GM23338 (cell line): ENCODE measurements at regions not wholly inside any gene's neighbourhood (a gene's known extent, or its start where the extent isn't known, plus 50 kb on each side); places are given as distances from the start of the nearest gene placed in this dataset.

ENCODE experiments used
- ATAC-seq: fragments of 200-7000 bp; cut with Tn5 transposase; 3 replicates; pipeline ENCODE4 v1.9.1; 2020
- DNase-seq: peaks from one replicate; pipeline ENCODE4 v3.0.0-alpha.2; 2015; ENCODE audit warnings: low spot score
- H2AFZ ChIP-seq: fragments of 200-600 bp; sonication (generic); 2 replicates; pipeline ENCODE4 v1.8.0; 2016; ENCODE audit warnings: antibody characterized with exemption, mild to moderate bottlenecking, moderate library complexity
- H3F3A ChIP-seq: fragments of 200-600 bp; sonication (generic); replicated peaks from 2 replicates; pipeline ENCODE4 v1.8.0; 2017; ENCODE audit warnings: antibody characterized with exemption, mixed run types, low read depth
- H3K27ac ChIP-seq: fragments of 200-600 bp; sonication (generic); 2 replicates; pipeline ENCODE4 v1.6.1; 2016; ENCODE audit warnings: low read depth
- H3K27me3 ChIP-seq: fragments of 200-600 bp; sonication (generic); 2 replicates; pipeline ENCODE4 v1.8.0; 2016; ENCODE audit warnings: mild to moderate bottlenecking, mixed run types, moderate library complexity; ENCODE audit not compliant: insufficient read depth
- H3K36me3 ChIP-seq: fragments of 200-600 bp; sonication (generic); 2 replicates; pipeline ENCODE4 v1.8.0; 2016; ENCODE audit warnings: mild to moderate bottlenecking; ENCODE audit not compliant: insufficient read depth
- H3K4me1 ChIP-seq: fragments of 200-600 bp; sonication (generic); 2 replicates; pipeline ENCODE4 v1.8.0; 2016; ENCODE audit warnings: mild to moderate bottlenecking, moderate library complexity; ENCODE audit not compliant: insufficient read depth
- H3K4me2 ChIP-seq: fragments of 200-600 bp; sonication (generic); 2 replicates; pipeline ENCODE4 v1.7.1; 2017; ENCODE audit warnings: mixed run types
- H3K4me3 ChIP-seq: fragments of 200-600 bp; sonication (generic); 2 replicates; pipeline ENCODE4 v1.6.1; 2016; ENCODE audit warnings: mixed run types
- H3K79me2 ChIP-seq: fragments of 200-600 bp; sonication (generic); replicated peaks from 2 replicates; pipeline ENCODE4 v1.8.0; 2017; ENCODE audit warnings: mild to moderate bottlenecking; ENCODE audit not compliant: insufficient read depth
- H3K9me2 ChIP-seq: fragments of 200-600 bp; sonication (generic); 2 replicates; pipeline ENCODE4 v1.8.0; 2017; ENCODE audit not compliant: insufficient read depth
- H4K20me1 ChIP-seq: fragments of 200-600 bp; sonication (generic); replicated peaks from 2 replicates; pipeline ENCODE4 v1.8.0; 2017; ENCODE audit warnings: mild to moderate bottlenecking; ENCODE audit not compliant: insufficient read depth
- H3K27ac Mint-ChIP-seq: 2 replicates; pipeline ENCODE4 v1.8.0; 2020; ENCODE audit warnings: inconsistent platforms, mild to moderate bottlenecking, moderate library complexity, mixed read lengths
- H3K27me3 Mint-ChIP-seq: 3 replicates; pipeline ENCODE4 v1.8.0; 2022; ENCODE audit warnings: low read depth, mild to moderate bottlenecking, moderate library complexity, mixed read lengths, inconsistent platforms; ENCODE audit not compliant: insufficient read depth, poor library complexity
- H3K36me3 Mint-ChIP-seq: 3 replicates; pipeline ENCODE4 v1.8.0; 2021; ENCODE audit warnings: low read depth, mild to moderate bottlenecking, inconsistent platforms, moderate library complexity, mixed read lengths
- H3K4me1 Mint-ChIP-seq: 3 replicates; pipeline ENCODE4 v1.8.0; 2020; ENCODE audit warnings: mild to moderate bottlenecking, inconsistent platforms, mixed read lengths
- H3K4me3 Mint-ChIP-seq: 3 replicates; pipeline ENCODE4 v1.8.0; 2021; ENCODE audit warnings: moderate library complexity, mild to moderate bottlenecking, inconsistent platforms, mixed read lengths
- H3K9me3 Mint-ChIP-seq: 3 replicates; pipeline ENCODE4 v1.8.0; 2020; ENCODE audit warnings: moderate library complexity, mild to moderate bottlenecking, inconsistent platforms, mixed read lengths
- CREB1 ChIP-seq: fragments of 250-450 bp; sonication (Bioruptor Pico); IDR thresholded peaks from 2 replicates; pipeline ENCODE4 v1.5.0; 2020; ENCODE audit warnings: low read depth, mild to moderate bottlenecking, moderate library complexity
- ETS1 ChIP-seq: IDR thresholded peaks from 2 replicates; pipeline ENCODE4 v1.6.1; 2016; ENCODE audit warnings: antibody characterized with exemption
- EZH2 ChIP-seq: fragments of 200-600 bp; sonication (generic); IDR thresholded peaks from one replicate; pipeline ENCODE4 v1.8.0; 2017; ENCODE audit warnings: antibody characterized with exemption, mild to moderate bottlenecking, low read depth; ENCODE audit not compliant: unreplicated experiment
- EZH2phosphoT487 ChIP-seq: fragments of 200-600 bp; sonication (generic); IDR thresholded peaks from one replicate; pipeline ENCODE4 v1.8.1; 2018; ENCODE audit warnings: antibody characterized with exemption; ENCODE audit not compliant: unreplicated experiment
- JUNB ChIP-seq: IDR thresholded peaks from one replicate; pipeline ENCODE4 v1.6.1; 2016; ENCODE audit warnings: antibody characterized with exemption; ENCODE audit not compliant: unreplicated experiment
- NANOG ChIP-seq: IDR thresholded peaks from 2 replicates; pipeline ENCODE4 v1.6.1; 2016; ENCODE audit warnings: antibody characterized with exemption, borderline replicate concordance
- POLR2AphosphoS5 ChIP-seq: IDR thresholded peaks from 2 replicates; pipeline ENCODE4 v1.6.1; 2016; ENCODE audit warnings: antibody characterized with exemption, low read depth
- STAT1 ChIP-seq: IDR thresholded peaks from one replicate; pipeline ENCODE4 v1.6.1; 2016; ENCODE audit warnings: antibody characterized with exemption; ENCODE audit not compliant: unreplicated experiment
- ZNF114 ChIP-seq: fragments of 250-450 bp; sonication (Bioruptor Pico); IDR thresholded peaks from 2 replicates; pipeline ENCODE4 v1.5.0; 2020; ENCODE audit warnings: mild to moderate bottlenecking, moderate library complexity
- ZNF331 ChIP-seq: fragments of 250-450 bp; sonication (Bioruptor Pico); IDR thresholded peaks from 2 replicates; pipeline ENCODE4 v1.5.0; 2020; ENCODE audit warnings: low read depth, mild to moderate bottlenecking, moderate library complexity
- TF ChIP-seq, protein P1 (sequence below), 2 experiments: fragments of 200-600 bp in 1 of 2; sonication (generic) in 1 of 2; conservative IDR thresholded peaks; 2 replicates each; pipeline versions ENCODE4 v1.5.1 to v1.6.1; 2016 to 2017; ENCODE audit warnings: antibody characterized with exemption in 2 of 2, low read depth in 2 of 2, mild to moderate bottlenecking in 2 of 2, moderate library complexity in 1 of 2
- TF ChIP-seq, protein P2 (sequence below): fragments of 250-450 bp; sonication (Bioruptor Pico); IDR thresholded peaks from 2 replicates; pipeline ENCODE4 v1.5.0; 2020; ENCODE audit warnings: mild to moderate bottlenecking, moderate library complexity
- TF ChIP-seq, protein P3 (sequence below): IDR thresholded peaks from one replicate; pipeline ENCODE4 v1.6.1; 2018; ENCODE audit warnings: antibody characterized with exemption; ENCODE audit not compliant: unreplicated experiment

- H3K4me3 ChIP-seq, result no peak overlapping the region
- no peaks in the 10 kb centered on the region for H3K36me3 ChIP-seq
- H3K9me2 ChIP-seq, result no peaks in the 10 kb centered on the region
- Mint-ChIP-seq H3K9me3 (no peaks in the 10 kb centered on the region), H3K27me3 (no peaks in the 10 kb centered on the region), H3K36me3 (no peaks in the 10 kb centered on the region; the same call in 2 of the 3 replicates), H3K27ac (no peak overlapping the region), H3K4me1 (peaks cover 13% of the 10 kb centered on the region; the same call in 2 of the 3 replicates), H3K4me3 (no peak overlapping the region)
- peak overlapping the region; percentile 34; the same call in 1 of the 2 replicates for H2AFZ ChIP-seq
- H3K27ac ChIP-seq, result no peak overlapping the region
- H3K27me3 ChIP-seq, result no peaks in the 10 kb centered on the region
- no peaks in the 10 kb centered on the region for H4K20me1 ChIP-seq
- peak overlapping the region; percentile 5; the same call in 1 of the 2 replicates for H3K4me2 ChIP-seq
- ATAC-seq, result peak; percentile 58
- H3K4me1 ChIP-seq, result no peaks in the 10 kb centered on the region; the same call in 1 of the 2 replicates
- no peaks in the 10 kb centered on the region for H3F3A ChIP-seq
- no peaks in the 10 kb centered on the region for H3K79me2 ChIP-seq
- DNase-seq, result peak; percentile 58
- TF ChIP-seq, protein P1, sequence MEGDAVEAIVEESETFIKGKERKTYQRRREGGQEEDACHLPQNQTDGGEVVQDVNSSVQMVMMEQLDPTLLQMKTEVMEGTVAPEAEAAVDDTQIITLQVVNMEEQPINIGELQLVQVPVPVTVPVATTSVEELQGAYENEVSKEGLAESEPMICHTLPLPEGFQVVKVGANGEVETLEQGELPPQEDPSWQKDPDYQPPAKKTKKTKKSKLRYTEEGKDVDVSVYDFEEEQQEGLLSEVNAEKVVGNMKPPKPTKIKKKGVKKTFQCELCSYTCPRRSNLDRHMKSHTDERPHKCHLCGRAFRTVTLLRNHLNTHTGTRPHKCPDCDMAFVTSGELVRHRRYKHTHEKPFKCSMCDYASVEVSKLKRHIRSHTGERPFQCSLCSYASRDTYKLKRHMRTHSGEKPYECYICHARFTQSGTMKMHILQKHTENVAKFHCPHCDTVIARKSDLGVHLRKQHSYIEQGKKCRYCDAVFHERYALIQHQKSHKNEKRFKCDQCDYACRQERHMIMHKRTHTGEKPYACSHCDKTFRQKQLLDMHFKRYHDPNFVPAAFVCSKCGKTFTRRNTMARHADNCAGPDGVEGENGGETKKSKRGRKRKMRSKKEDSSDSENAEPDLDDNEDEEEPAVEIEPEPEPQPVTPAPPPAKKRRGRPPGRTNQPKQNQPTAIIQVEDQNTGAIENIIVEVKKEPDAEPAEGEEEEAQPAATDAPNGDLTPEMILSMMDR (conservative IDR thresholded peaks at IDR 0.05; ENCODE audit: low read depth in 2 of 2), result no peak
- TF ChIP-seq CREB1 (CRISPR knock-in tag) (no peak), ETS1 (no peak), EZH2phosphoT487 (no peak), ZNF331 (no peak), ZNF114 (CRISPR knock-in tag) (no peak), EZH2 (no peak), STAT1 (no peak), POLR2AphosphoS5 (no peak), JUNB (no peak), NANOG (no peak)
- TF ChIP-seq, protein P2, sequence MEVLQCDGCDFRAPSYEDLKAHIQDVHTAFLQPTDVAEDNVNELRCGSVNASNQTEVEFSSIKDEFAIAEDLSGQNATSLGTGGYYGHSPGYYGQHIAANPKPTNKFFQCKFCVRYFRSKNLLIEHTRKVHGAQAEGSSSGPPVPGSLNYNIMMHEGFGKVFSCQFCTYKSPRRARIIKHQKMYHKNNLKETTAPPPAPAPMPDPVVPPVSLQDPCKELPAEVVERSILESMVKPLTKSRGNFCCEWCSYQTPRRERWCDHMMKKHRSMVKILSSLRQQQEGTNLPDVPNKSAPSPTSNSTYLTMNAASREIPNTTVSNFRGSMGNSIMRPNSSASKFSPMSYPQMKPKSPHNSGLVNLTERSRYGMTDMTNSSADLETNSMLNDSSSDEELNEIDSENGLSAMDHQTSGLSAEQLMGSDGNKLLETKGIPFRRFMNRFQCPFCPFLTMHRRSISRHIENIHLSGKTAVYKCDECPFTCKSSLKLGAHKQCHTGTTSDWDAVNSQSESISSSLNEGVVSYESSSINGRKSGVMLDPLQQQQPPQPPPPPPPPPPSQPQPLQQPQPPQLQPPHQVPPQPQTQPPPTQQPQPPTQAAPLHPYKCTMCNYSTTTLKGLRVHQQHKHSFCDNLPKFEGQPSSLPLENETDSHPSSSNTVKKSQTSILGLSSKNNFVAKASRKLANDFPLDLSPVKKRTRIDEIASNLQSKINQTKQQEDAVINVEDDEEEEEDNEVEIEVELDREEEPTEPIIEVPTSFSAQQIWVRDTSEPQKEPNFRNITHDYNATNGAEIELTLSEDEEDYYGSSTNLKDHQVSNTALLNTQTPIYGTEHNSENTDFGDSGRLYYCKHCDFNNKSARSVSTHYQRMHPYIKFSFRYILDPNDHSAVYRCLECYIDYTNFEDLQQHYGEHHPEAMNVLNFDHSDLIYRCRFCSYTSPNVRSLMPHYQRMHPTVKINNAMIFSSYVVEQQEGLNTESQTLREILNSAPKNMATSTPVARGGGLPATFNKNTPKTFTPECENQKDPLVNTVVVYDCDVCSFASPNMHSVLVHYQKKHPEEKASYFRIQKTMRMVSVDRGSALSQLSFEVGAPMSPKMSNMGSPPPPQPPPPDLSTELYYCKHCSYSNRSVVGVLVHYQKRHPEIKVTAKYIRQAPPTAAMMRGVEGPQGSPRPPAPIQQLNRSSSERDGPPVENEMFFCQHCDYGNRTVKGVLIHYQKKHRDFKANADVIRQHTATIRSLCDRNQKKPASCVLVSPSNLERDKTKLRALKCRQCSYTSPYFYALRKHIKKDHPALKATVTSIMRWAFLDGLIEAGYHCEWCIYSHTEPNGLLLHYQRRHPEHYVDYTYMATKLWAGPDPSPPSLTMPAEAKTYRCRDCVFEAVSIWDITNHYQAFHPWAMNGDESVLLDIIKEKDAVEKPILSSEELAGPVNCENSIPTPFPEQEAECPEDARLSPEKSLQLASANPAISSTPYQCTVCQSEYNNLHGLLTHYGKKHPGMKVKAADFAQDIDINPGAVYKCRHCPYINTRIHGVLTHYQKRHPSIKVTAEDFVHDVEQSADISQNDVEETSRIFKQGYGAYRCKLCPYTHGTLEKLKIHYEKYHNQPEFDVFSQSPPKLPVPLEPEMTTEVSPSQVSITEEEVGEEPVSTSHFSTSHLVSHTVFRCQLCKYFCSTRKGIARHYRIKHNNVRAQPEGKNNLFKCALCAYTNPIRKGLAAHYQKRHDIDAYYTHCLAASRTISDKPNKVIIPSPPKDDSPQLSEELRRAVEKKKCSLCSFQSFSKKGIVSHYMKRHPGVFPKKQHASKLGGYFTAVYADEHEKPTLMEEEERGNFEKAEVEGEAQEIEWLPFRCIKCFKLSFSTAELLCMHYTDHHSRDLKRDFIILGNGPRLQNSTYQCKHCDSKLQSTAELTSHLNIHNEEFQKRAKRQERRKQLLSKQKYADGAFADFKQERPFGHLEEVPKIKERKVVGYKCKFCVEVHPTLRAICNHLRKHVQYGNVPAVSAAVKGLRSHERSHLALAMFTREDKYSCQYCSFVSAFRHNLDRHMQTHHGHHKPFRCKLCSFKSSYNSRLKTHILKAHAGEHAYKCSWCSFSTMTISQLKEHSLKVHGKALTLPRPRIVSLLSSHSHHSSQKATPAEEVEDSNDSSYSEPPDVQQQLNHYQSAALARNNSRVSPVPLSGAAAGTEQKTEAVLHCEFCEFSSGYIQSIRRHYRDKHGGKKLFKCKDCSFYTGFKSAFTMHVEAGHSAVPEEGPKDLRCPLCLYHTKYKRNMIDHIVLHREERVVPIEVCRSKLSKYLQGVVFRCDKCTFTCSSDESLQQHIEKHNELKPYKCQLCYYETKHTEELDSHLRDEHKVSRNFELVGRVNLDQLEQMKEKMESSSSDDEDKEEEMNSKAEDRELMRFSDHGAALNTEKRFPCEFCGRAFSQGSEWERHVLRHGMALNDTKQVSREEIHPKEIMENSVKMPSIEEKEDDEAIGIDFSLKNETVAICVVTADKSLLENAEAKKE (CRISPR knock-in tag), result no peak
- TF ChIP-seq, protein P3, sequence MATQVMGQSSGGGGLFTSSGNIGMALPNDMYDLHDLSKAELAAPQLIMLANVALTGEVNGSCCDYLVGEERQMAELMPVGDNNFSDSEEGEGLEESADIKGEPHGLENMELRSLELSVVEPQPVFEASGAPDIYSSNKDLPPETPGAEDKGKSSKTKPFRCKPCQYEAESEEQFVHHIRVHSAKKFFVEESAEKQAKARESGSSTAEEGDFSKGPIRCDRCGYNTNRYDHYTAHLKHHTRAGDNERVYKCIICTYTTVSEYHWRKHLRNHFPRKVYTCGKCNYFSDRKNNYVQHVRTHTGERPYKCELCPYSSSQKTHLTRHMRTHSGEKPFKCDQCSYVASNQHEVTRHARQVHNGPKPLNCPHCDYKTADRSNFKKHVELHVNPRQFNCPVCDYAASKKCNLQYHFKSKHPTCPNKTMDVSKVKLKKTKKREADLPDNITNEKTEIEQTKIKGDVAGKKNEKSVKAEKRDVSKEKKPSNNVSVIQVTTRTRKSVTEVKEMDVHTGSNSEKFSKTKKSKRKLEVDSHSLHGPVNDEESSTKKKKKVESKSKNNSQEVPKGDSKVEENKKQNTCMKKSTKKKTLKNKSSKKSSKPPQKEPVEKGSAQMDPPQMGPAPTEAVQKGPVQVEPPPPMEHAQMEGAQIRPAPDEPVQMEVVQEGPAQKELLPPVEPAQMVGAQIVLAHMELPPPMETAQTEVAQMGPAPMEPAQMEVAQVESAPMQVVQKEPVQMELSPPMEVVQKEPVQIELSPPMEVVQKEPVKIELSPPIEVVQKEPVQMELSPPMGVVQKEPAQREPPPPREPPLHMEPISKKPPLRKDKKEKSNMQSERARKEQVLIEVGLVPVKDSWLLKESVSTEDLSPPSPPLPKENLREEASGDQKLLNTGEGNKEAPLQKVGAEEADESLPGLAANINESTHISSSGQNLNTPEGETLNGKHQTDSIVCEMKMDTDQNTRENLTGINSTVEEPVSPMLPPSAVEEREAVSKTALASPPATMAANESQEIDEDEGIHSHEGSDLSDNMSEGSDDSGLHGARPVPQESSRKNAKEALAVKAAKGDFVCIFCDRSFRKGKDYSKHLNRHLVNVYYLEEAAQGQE, result no peak
Observed at GRCh38 chr12:90842477-90842876, 112.5 kb downstream of the CCER1 start.
